NCI-H1105 treated with DMSO at 0.1 percent for 48 hours (cell line): ENCODE measurements at regions not wholly inside any gene's neighbourhood (a gene's known extent, or its start where the extent isn't known, plus 50 kb on each side); places are given as distances from the start of the nearest gene placed in this dataset.

Source experiments
- DNase-seq: peaks from one replicate; lab custom pipeline; 2025; lab: John Stamatoyannopoulos, UW

- DNase-seq = peak; percentile 37
These were observed 336.7 kb downstream of the LPIN1 start for GRCh38 chr2:12083081-12083581.

- no peak for DNase-seq
These were observed 337.4 kb downstream of the LPIN1 start for GRCh38 chr2:12083713-12084419.

- DNase-seq = no peak
These were observed 340.7 kb downstream of the LPIN1 start for GRCh38 chr2:12087175-12087574.

GRCh38 chr2:12087671-12088380 is 341.4 kb downstream of the LPIN1 start:
- DNase-seq = no peak

GRCh38 chr2:12089001-12089400 is 342.6 kb downstream of the LPIN1 start:
- no peak for DNase-seq

- DNase-seq = no peak
These were observed 343.1 kb downstream of the LPIN1 start for GRCh38 chr2:12089496-12089895.

- no peak for DNase-seq
These were observed 343.6 kb downstream of the LPIN1 start for GRCh38 chr2:12090072-12090471.

GRCh38 chr2:12090590-12090989 is 344.2 kb downstream of the LPIN1 start:
- no peak for DNase-seq

- DNase-seq = no peak
These were observed 344.9 kb downstream of the LPIN1 start for GRCh38 chr2:12091201-12091806.

GRCh38 chr2:12094134-12094533 is 347.7 kb downstream of the LPIN1 start:
- no peak for DNase-seq

GRCh38 chr2:12096051-12096787 is 349.8 kb downstream of the LPIN1 start:
- DNase-seq = no peak

- DNase-seq = no peak
These were observed 350.5 kb downstream of the LPIN1 start for GRCh38 chr2:12096788-12097449.

- DNase-seq = no peak
These were observed 351.4 kb downstream of the LPIN1 start for GRCh38 chr2:12097859-12098258.

- DNase-seq = no peak
These were observed 352.9 kb downstream of the LPIN1 start for GRCh38 chr2:12099374-12099773.

- no peak for DNase-seq
These were observed 356.2 kb downstream of the LPIN1 start for GRCh38 chr2:12102679-12103078.

GRCh38 chr2:12105180-12105579 is 358.7 kb downstream of the LPIN1 start:
- no peak for DNase-seq

GRCh38 chr2:12106440-12107080 is 360.1 kb downstream of the LPIN1 start:
- DNase-seq = no peak

GRCh38 chr2:12107321-12107720 is 360.9 kb downstream of the LPIN1 start:
- DNase-seq = no peak

- no peak for DNase-seq
These were observed 361.5 kb downstream of the LPIN1 start for GRCh38 chr2:12107939-12108338.

- DNase-seq = no peak
These were observed 363.1 kb downstream of the LPIN1 start for GRCh38 chr2:12109363-12110017.

- no peak for DNase-seq
These were observed 363.6 kb downstream of the LPIN1 start for GRCh38 chr2:12110074-12110473.
